ENCODE measurements at regions not wholly inside any gene's neighbourhood (a gene's known extent, or its start where the extent isn't known, plus 50 kb on each side); places are given as distances from the start of the nearest gene placed in this dataset.

DNA sequence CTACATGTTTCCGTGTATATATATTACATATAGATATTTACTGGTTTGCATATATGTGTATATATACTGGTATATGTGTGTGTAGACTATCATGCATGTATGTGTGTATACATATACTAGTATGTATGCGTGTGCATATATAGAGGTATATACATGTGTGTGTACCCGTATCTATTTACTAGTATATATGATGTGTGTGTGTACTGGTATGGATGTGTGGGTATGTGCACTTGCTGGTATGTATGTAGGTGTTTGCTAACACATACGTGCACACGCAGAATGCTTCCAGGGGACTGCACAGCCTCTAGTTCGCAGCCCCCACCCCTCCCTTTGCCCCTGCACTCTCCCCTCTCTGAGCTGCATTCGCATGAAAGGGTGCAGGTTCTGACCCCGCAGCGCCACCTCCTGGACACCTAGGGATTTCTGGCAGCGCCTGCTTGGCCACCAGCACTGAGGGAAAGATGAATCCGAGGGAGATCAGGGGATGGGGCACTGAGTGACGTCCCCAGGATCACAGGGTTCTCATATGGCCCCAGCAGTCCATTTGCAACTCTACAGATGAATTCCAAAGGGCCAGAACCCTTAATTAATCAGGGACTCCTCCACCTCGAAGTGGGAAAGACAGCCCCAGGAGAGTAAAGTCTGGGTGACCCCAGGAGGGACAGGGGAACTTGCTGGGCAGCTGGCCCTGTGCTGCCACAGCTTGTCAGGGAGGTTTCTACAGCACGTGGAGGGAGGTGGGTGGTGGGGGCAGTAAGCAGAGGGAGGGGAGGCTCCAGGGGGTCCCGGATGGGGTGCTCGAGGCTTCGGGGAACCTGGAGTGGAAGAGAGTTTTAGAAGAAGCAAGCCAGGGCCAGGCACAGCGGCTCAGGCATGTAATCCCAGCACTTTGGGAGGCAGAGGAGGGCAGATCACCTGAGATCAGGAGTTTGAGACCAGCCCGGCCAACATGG, 66.8 kb upstream of the ASAP2 start:
- H3K4me3 ChIP-seq (ENCODE audit: low read length) = no peak overlapping the region
- DNase-seq (ENCODE audit: low read depth, low spot score) = peak; percentile 23

DNA sequence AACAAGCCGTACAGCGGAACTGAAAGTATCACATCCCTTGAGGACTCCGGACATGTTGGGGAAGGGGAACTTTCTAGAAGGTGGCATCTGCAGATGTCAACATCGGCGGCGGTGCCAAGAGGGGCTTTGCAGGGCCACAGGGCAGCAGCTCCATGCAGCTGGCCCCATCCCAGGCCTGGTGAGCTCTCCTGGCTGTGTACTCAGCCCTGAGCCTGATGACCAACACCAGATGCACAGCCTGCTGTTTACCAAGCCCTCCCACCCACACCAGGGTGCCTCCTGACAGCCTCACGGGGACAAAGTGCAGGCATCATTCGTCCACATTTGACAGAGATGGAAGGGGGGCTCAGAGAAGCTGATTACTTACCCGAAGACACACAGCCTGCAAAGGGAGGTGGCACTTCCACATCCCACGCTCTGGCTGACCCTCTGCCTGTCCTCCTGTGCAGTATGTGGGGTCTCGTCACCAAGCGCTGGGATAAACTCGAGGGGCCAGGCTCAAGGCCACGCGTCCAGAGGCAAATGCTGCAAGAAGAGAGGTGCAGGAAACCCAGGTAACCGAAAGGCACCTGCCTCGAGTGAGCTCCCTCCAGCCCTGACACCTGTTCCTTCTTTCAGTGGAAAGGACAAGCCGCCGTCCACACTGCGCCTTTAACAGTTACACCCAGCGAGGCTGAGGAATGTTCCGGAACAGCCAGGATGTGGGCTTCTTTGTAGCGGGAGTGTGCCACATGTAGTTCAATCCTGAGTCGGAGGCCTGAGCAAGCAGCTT, 69.0 kb upstream of the ASAP2 start:
- DNase-seq (ENCODE audit: low read depth, low spot score) = no peak
- H3K4me3 ChIP-seq (ENCODE audit: low read length) = no peak overlapping the region

DNA sequence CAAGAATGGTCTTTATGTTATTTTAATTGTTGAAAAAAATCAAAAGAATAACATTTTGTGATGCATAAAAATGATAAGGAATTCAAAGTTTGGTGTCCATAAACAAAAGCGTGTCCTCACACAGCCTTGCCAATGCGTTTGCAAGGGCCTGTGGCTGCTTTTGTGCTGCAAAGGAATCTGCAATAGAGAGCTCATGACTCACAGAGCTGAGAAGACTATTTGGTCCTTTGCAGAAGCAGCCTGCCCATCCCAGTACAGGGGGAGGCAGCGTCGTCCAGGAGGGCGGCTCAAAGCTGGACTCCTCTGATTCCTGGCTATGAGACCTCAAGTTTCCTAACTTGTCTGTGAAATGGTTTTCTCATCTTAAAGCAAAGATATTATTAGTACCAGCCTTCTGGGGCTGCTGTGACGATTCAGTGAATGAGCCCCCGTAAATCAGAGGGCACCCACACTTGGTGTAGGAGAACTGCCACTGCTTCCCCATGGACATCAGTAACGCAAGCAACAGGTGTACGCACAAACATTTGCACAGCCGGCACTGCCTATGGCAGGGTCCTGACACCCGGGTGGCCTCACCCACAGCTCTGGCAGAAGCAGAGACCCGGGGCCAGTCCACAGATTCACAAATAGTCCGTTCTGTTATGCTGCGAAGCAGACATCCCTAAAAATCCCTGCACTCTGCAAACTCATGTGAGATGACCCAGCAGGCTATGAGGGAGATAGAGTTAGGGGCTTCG, 70.6 kb upstream of the ASAP2 start:
- no peak for DNase-seq (ENCODE audit: low read depth, low spot score)
- H3K4me3 ChIP-seq (ENCODE audit: low read length) = no peak overlapping the region

GRCh38 chr2:9127316-9127715, 79.3 kb upstream of the ASAP2 start:
- no peak overlapping the region for H3K4me3 ChIP-seq (ENCODE audit: low read length)
- no peak for DNase-seq (ENCODE audit: low read depth, low spot score)

DNA sequence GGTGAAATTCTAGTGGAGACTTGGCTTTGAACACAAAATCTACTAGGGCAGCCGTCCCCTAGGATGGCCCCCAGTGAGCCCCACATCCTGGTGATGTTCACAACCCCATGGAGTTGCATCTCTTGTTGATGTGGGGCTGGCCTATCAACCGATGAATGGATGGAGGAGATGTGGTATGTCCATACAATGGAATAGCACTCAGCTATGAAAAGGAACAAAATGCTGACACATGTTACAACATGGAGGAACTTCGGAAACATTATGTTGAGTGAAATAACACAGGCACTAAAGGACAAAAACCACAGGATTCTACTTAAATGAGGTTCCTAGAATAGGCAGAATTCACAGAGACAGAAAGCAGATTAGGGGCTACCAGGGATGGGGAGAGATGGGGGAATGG, 80.1 kb upstream of the ASAP2 start:
- no peak for DNase-seq (ENCODE audit: low read depth, low spot score)
- H3K4me3 ChIP-seq (ENCODE audit: low read length) = no peak overlapping the region

DNA sequence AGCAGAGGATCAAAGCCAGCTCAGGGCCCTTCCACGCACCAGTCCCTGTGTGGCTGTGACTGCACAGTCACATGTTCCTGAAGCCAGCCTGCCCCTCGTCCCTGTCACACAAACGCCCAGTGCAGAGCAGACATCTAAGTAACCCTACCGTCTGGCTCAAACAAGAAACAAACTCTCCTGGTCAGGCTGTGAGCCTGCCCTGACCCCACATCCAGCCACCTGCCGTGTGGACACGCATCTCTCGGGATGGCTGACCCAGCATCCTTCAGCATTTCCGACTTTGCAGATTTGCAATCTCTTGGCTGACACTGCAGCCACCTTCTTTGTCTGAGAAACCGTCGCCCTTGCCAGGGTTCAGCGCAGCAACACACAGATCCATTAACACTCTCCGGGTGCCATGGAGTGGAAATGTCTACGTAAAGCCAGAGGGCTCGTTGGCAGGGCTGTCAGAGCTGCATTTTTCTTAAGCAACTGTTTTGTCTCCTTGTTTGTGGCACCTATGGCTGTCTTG, 82.3 kb upstream of the ASAP2 start:
- DNase-seq (ENCODE audit: low read depth, low spot score) = no peak
- no peak overlapping the region for H3K4me3 ChIP-seq (ENCODE audit: low read length)

GRCh38 chr2:9123069-9123468, 83.5 kb upstream of the ASAP2 start:
- H3K4me3 ChIP-seq (ENCODE audit: low read length) = no peak overlapping the region
- DNase-seq (ENCODE audit: low read depth, low spot score) = no peak

DNA sequence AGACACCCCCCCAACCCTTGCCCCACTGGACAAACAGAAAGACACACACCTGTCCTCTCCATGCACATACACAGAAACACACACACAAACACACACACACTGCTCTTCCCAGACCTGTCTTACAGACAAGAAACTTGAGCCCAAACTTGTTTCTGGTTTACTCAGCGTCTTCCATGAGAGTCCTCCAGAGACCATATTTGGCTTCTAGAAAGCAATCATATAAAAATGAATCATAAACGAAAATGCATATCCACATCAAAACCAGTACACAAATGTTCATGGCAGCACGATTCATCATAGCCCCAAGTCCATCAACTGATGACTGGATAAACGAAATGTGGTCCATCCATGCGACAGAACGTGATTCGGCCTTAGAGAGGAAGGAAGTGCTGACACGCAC, 84.2 kb upstream of the ASAP2 start:
- H3K4me3 ChIP-seq (ENCODE audit: low read length) = no peak overlapping the region
- DNase-seq (ENCODE audit: low read depth, low spot score) = no peak

DNA sequence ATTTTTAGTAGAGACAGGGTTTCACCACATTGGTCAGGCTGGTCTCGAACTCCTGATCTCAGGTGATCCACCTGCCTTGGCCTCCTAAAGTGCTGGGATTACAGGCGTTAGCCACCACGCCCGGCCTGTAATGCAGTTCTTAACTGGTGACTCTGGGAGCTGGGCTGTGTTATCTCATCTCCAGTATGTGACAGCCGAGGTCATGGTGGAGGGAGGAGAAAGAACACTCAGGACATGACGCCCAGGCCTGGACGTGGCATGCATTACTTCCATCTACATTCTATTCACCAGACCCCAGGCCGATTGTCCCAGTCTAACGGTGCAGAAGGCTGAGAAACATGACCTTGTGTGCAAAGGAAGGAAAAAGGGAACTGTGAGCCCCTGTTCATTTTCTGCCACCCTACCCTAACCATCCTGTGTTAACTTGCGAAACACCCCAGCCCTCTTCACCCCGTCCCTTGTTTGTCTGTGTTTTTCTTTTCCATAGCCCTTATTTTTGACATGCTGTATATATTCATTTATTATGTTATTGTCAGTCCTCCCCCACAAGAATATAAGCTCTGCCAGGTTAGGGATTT, 88.1 kb upstream of the ASAP2 start:
- DNase-seq (ENCODE audit: low read depth, low spot score) = no peak
- H3K4me3 ChIP-seq (ENCODE audit: low read length) = no peak overlapping the region

DNA sequence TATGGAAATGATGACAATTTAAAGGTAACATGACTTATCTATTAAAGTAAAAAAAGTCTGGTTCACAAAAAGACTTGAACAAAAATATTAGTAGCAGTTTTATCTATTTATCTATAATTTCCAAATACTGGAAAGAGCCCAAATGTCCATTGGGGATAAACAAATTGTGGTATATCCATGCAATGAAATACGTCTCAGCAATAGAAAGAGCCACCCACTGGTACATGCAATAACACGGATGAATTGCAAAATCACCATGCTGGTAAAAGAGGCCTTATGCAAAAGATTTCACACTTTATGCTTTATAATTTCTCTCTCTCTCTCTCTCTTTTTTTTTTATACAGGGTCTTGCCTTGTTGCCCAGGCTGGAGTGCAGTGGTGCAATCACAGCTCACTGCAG, 91.4 kb upstream of the ASAP2 start:
- no peak for DNase-seq (ENCODE audit: low read depth, low spot score)
- no peak overlapping the region for H3K4me3 ChIP-seq (ENCODE audit: low read length)

DNA sequence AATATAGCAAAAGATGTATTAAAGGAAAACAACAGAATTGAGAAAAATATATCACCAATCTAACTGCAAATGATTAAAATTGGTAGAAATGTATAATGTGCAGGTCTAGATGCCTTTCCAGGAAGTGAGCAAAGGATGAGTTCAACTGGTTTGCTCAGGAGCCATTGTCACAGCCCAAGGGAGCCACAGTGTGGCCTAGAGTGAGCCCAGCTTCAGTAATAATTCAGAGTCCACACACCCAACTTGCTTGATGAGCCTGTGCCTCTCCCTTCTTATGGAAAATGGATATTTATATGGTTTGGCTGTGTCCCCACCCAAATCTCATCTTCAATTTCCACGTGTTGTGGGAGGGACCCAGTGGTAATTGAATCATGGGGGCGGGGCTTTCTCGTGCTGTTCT, 92.2 kb upstream of the ASAP2 start:
- no peak overlapping the region for H3K4me3 ChIP-seq (ENCODE audit: low read length)
- DNase-seq (ENCODE audit: low read depth, low spot score) = no peak

DNA sequence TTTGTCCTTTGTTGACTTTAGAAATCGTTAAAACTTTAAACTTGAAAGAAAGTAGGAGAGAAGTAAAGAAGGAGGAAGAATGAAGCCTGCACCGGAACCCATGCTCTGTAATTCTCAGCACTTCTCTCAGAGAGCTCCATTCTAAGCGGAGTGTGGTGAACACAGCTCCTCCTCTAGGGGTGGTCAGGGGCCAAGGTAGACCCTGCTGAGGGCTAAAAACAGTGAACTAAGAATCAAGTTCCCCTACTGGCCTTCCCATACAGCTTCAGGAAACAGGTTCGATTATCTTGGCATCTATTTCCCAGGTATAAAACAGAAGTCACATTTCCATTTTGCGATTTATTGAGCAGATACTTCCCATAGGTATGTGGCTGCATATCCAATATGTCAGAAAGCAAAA, 92.7 kb upstream of the ASAP2 start:
- DNase-seq (ENCODE audit: low read depth, low spot score) = no peak
- no peak overlapping the region for H3K4me3 ChIP-seq (ENCODE audit: low read length)

DNA sequence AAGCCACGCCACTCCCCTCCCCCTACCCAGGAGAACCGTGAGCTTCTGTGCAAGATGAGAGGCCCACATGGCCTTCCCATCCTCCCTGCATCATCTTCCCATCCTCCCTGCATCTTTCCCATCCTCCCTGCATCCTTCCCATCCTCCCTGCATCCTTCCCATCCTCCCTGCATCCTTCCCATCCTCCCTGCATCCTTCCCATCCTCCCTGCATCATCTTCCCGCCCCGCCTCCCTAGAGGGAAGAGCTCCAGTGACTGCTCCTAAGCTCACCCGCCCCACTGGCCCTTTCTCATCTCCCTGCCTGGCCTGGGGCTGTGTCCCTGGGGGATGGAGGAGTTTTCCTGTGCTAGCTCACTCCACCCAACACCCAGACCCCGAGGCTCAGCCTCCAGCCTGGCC, 93.3 kb upstream of the ASAP2 start:
- DNase-seq (ENCODE audit: low read depth, low spot score) = no peak
- H3K4me3 ChIP-seq (ENCODE audit: low read length) = no peak overlapping the region

DNA sequence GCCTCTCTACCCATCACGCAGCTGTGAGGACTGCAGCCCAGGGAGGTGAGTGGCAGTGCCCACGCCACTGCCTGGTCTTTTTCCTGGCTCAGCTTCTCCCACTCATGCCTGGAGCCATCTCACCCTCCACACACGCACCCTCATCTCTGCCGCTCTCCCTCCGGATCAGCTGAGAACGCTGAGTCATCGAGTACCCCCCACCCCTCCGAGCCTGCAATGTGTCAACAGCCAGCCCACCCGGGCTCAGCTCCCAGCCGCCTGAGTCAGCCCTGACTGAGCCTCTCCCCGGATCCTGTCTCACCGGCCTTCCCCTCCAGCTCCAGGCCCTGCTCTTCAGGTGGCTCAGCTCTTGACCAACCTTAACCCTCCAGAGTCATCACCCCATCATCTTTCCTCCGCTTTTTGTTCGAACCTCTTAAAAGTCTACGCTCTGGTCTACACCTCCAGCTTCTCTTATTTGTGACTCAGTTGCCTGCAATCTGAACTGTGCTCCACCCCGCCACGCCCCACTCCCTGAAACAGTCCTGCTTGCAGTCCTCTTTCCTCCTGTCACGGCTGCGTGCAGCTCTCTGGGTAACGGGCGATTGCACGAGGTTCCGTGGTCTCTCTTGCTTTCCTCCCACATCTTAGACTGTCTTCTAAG, 94.4 kb upstream of the ASAP2 start:
- DNase-seq (ENCODE audit: low read depth, low spot score) = no peak
- H3K4me3 ChIP-seq (ENCODE audit: low read length) = no peak overlapping the region

GRCh38 chr2:9110893-9111569, 95.6 kb upstream of the ASAP2 start:
- no peak for DNase-seq (ENCODE audit: low read depth, low spot score)
- no peak overlapping the region for H3K4me3 ChIP-seq (ENCODE audit: low read length)

GRCh38 chr2:9110346-9110884, 96.2 kb upstream of the ASAP2 start:
- H3K4me3 ChIP-seq (ENCODE audit: low read length) = no peak overlapping the region
- DNase-seq (ENCODE audit: low read depth, low spot score) = no peak

GRCh38 chr2:9109871-9110270, 96.7 kb upstream of the ASAP2 start:
- DNase-seq (ENCODE audit: low read depth, low spot score) = no peak
- no peak overlapping the region for H3K4me3 ChIP-seq (ENCODE audit: low read length)

All from Jurkat, Clone E6-1 (cell line).